Stomach (tissue), 4 donors: ENCODE measurements at regions not wholly inside any gene's neighbourhood (a gene's known extent, or its start where the extent isn't known, plus 50 kb on each side); places are given as distances from the start of the nearest gene placed in this dataset.

Source experiments
- POLR2A ChIP-seq, 4 donors: fragments of 450-650 bp; IDR thresholded peaks; one replicate each; pipeline ENCODE4 v1.6.1; 2016; ENCODE audit warnings: antibody characterized with exemption in 4 of 4, control low read depth in 2 of 4, mild to moderate bottlenecking in 1 of 4, moderate library complexity in 1 of 4
- TF ChIP-seq, protein P1 (sequence below), 7 experiments: fragments of 450-650 bp in 4 of 7; fragments of 200-600 bp in 3 of 7; sonication (generic) in 3 of 7; IDR thresholded peaks; one replicate each; pipeline ENCODE4 v1.5.1; 2016 to 2019; ENCODE audit warnings: antibody characterized with exemption in 7 of 7, control low read depth in 2 of 7, mild to moderate bottlenecking in 1 of 7

GRCh38 chr7:17009007-17009719, 127.4 kb upstream of the AGR3 start:
- TF ChIP-seq, protein P1, sequence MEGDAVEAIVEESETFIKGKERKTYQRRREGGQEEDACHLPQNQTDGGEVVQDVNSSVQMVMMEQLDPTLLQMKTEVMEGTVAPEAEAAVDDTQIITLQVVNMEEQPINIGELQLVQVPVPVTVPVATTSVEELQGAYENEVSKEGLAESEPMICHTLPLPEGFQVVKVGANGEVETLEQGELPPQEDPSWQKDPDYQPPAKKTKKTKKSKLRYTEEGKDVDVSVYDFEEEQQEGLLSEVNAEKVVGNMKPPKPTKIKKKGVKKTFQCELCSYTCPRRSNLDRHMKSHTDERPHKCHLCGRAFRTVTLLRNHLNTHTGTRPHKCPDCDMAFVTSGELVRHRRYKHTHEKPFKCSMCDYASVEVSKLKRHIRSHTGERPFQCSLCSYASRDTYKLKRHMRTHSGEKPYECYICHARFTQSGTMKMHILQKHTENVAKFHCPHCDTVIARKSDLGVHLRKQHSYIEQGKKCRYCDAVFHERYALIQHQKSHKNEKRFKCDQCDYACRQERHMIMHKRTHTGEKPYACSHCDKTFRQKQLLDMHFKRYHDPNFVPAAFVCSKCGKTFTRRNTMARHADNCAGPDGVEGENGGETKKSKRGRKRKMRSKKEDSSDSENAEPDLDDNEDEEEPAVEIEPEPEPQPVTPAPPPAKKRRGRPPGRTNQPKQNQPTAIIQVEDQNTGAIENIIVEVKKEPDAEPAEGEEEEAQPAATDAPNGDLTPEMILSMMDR (IDR thresholded peaks at IDR 0.05) = peak in 3 of 7 experiments; percentile 21 to 33 (median 26)
- no peak for TF ChIP-seq POLR2A (IDR thresholded peaks at IDR 0.05)
